Hematopoietic multipotent progenitor cell treated with erythropoietin and hydrocortisone succinate and interleukin-3 and kit ligand, for 6 days (in vitro differentiated cells): ENCODE measurements at regions not wholly inside any gene's neighbourhood (a gene's known extent, or its start where the extent isn't known, plus 50 kb on each side); places are given as distances from the start of the nearest gene placed in this dataset.
A peak's percentile ranks its signal among the peaks of the same experiment; 100 is the strongest.

ENCODE experiments used
- DNase-seq: peaks from one replicate; pipeline ENCODE4 v3.0.0-alpha.2; 2015

DNA sequence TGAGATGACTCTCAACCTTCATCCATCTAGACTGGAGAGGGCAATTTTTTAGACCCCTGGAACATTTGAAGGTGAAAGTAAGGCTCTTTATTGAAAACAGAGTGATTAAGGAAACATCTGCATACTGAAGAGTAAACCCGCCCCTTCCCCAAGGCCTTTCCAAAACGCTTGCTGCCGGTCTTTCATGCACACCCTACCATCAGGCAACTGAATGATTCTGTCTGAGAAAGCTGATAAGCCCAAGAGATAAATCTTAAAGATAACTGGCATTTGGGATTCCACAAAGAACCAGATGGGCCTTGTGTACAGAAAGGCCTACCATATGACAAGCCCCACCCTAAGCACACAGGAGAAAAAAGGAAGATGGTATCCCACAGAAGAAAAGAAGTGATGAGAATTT lies 54.4 kb upstream of the PIK3R1 start:
- no peak for DNase-seq

GRCh38 chr5:68159224-68159951 lies 56.2 kb upstream of the PIK3R1 start:
- no peak for DNase-seq

GRCh38 chr5:68155940-68156339 lies 59.6 kb upstream of the PIK3R1 start:
- DNase-seq: no peak

DNA sequence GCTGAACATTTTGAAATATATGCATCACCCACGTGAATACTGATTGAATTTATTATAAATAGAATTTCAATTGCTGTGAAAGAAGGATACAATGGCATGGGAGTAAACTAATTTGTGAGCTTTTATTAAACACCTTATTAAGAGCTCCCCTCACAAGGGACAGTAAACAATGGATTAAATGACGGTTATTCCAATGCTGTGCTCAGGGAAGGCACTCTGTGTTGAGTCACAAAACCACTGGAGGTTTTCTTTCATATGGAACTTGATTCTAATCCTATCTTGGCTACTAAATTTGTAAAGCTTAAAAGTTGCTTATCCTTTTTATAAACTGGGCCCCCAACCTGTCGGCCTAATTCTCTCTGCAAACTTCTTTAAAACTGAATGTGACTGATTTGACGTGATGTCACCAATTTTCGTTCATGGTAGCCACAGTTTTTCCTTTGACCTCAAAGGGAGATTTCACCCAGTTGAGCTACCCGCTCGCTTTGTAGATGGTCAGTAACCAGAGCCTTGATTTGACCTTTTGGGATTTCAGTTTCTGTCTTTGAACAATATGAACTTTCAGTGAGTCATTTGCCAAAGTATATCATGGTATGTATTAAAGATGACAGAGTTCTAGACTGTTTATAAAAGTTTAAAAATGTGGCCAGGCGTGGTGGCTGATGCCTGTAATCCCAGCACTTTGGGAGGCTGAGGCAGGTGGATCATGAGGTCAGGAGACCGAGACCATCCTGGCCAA lies 61.3 kb upstream of the PIK3R1 start:
- no peak for DNase-seq

GRCh38 chr5:68151812-68152211 lies 63.7 kb upstream of the PIK3R1 start:
- no peak for DNase-seq

DNA sequence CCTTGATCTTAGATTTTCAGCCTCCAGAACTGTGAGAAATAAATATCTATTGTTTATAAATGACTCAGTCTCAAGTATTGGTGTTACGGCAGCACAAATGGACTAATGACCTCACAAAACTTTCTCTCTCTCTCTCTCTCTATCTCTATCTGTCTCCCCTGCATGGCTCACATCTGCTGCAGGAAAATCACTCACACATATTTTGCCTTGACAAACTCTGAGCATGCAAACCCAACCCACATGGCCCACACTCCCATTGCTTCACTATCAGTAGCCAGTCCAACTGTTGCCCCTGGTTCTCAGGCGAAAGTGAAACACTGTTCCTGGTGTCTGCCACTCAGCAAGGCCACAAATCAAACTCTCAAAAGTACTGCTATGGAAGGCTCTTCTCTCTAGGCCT lies 66.4 kb upstream of the PIK3R1 start:
- DNase-seq: no peak

GRCh38 chr5:68148096-68148495 lies 67.5 kb upstream of the PIK3R1 start:
- DNase-seq: no peak

GRCh38 chr5:68147659-68148058 lies 67.9 kb upstream of the PIK3R1 start:
- no peak for DNase-seq

GRCh38 chr5:68141494-68141893 lies 74.1 kb upstream of the PIK3R1 start:
- DNase-seq: no peak

DNA sequence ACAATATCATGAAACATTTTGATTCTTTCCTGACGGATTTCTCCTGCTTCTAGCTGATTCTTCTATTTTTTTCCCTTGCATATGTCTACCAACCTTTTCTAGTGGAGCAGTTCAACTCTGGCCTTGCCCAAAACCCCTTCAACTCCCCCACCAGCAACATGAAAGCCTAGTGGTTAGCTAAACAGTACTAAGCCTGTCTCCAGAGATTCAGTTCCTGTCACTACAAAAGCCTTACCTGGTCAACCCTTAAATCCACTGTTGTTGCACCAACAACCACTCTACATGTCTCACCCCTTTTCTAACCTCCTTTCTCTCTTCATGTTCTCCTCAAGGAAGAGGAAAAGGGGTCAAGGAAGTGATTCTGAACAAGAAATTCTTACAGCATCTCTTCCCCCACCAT lies 74.8 kb upstream of the PIK3R1 start:
- no peak for DNase-seq

GRCh38 chr5:68139611-68140441 lies 75.7 kb upstream of the PIK3R1 start:
- DNase-seq: no peak

- DNase-seq: no peak
These were observed 77.9 kb upstream of the PIK3R1 start for GRCh38 chr5:68137511-68138140.

GRCh38 chr5:68134669-68135313 lies 80.8 kb upstream of the PIK3R1 start:
- no peak for DNase-seq

- DNase-seq: no peak
These were observed 81.4 kb upstream of the PIK3R1 start for GRCh38 chr5:68134033-68134668.

DNA sequence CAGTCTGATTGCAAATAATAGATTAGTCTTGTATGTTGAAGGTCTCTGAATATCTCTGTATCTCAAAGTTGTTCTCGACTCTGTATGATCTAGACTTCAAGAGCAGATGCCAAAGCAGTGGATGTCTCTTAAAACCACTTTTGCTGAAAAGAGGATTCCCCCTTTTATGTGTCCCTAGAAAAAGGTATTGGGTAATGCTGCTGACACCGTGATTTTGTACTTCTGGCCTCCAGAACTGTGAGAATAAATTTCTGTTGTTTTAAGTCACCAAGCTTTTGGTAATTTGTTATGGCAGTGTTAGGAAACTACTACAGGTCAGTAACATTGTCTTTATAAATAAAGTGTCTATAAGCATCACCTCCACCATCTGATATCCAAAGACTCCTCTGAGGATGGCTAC lies 85.3 kb upstream of the PIK3R1 start:
- DNase-seq: no peak

GRCh38 chr5:68129364-68129763 lies 86.2 kb upstream of the PIK3R1 start:
- DNase-seq: no peak

DNA sequence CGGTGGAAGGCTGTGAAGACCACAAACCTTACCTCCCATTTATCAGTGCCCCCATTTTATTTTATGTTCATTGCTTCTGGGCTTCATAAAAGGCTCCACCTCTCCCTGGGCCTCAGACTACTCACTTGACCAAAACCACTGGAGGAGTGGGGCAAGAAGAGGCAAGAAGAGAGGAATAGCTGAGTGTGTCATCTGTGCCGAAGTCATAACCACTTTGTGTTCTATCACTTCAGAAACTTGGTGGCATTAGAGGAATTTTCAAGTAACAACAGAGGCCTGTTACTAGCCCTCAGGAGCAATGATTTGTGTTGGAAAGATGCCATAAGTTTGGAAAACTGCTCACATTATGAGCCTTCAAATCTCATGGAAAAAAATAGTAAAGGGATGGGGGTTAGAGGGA lies 88.7 kb upstream of the PIK3R1 start:
- DNase-seq: no peak

- DNase-seq: no peak
These were observed 92.9 kb upstream of the PIK3R1 start for GRCh38 chr5:68122439-68123328.

GRCh38 chr5:68116868-68117411 lies 98.6 kb upstream of the PIK3R1 start:
- DNase-seq: peak; percentile 61

DNA sequence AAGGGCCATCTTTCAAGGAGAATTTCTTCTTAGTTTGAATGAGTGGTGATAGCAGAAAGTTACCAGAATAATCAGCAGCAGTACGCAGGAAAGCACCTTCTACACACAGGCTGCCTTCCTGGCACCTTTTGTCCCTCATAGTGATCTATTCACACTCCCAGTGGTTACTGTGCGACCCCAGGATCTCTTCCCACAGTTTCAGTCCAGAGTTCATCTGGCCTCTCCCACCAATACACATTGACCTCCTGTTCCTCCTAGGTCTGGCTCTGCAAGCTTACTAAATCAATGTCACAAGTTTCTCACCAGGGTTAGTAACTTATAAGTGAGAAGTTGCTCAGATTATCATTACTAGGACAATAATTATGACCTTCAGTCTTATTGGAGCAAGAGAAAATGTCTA lies 99.1 kb upstream of the PIK3R1 start:
- DNase-seq: no peak

GRCh38 chr5:68115584-68115983 lies 100.0 kb upstream of the PIK3R1 start:
- no peak for DNase-seq
